HG02642 (cell line): ENCODE measurements at regions not wholly inside any gene's neighbourhood (a gene's known extent, or its start where the extent isn't known, plus 50 kb on each side); places are given as distances from the start of the nearest gene placed in this dataset.

Experiments used
- ATAC-seq: cut with Tn5 transposase; IDR thresholded peaks from one replicate; pipeline ENCODE4 v1.9.1; 2021; ENCODE audit warnings: mild to moderate bottlenecking; ENCODE audit not compliant: unreplicated experiment, poor library complexity

GRCh38 chr3:148420242-148420641, 277.5 kb upstream of the AGTR1 start:
- ATAC-seq = no peak

- ATAC-seq = no peak
Measured at GRCh38 chr3:148428862-148429605, 268.7 kb upstream of the AGTR1 start.

GRCh38 chr3:148433665-148434064, 264.0 kb upstream of the AGTR1 start:
- no peak for ATAC-seq

DNA sequence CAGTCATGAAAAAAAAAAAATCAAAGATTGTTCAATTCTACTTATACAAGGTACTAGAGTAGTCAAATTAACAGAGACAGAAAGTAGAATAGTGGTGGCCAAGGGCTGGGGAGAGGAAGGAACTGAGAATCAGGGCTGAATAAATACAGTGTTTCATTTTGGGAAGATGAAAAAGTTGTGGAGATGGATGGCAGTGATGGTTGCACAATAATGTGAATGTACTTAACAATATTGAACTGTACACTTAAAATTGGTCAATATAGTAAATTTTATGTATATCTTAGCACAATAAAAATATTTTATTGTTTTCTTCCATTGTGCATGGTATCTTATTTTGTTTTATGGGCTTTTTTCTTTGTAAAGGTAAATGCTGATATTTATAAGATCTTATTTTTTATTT, 262.2 kb upstream of the AGTR1 start:
- no peak for ATAC-seq

DNA sequence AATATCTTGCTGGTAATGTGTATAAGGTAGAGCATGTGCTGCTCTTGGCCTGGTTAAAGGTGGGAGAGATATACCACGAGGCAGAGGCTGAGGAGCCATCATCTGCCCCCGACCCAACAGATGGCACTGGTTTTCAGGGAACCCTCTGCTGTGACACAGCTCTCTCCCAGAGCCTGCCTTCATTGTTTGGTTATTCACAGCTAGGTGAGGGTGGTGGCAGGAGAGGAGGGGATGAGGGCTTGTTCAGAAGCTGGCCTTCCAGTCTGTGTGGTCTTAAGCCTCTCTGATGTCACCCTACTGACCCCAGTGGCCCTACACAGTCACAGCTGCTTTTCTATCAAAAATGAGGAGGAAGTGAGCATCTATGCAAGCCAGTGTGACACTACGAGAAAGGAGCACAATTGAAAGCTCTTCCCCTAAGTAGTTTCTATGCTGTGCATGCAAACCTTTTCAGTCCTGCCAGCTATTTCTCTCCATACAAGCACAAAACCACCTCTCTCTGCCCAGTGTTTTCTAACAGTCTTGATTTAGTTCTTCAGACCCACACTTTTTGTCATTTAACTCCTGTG, 258.4 kb upstream of the AGTR1 start:
- ATAC-seq = no peak

GRCh38 chr3:148441191-148441590, 256.5 kb upstream of the AGTR1 start:
- no peak for ATAC-seq

DNA sequence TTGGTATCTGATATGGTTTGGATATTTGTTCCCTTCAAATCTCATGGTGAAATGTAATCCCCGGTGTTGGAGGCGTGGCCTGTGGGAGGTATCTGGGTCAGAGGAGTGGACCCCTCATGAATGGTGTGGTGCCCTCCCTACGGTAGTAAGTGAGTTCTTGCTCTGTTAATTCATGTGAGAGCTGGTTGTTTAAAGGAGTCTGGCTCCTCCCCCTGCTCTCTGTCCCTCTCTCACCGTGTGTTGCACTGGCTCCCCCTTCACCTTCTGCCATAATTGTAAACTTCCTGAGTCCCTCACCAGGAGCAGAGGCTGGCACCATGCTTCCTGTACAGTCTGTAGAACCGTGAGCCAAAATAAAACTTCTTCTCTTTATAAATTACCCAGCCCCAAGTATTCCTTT, 246.9 kb upstream of the AGTR1 start:
- ATAC-seq = no peak

- ATAC-seq = no peak
Measured at GRCh38 chr3:148451969-148452368, 245.7 kb upstream of the AGTR1 start.

- no peak for ATAC-seq
Measured at GRCh38 chr3:148453781-148454191, 243.9 kb upstream of the AGTR1 start.

DNA sequence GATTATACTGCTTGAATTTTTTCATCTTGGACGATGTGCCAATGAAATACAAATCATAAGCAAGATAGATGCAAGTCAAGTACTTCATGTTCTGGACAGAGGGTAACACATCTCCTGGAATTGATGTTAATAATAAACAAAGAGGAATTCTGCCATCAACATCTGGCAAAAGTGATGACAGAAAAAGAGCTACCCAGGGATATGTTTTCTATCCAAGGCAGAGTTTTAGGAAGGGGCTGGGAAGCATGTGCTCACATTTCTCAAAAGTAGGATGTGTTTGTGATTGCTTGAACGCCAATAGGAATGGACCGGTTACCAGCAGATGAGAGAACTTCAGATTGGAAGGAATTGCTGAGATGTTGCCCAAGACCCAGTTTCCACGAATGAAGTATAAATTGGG, 242.6 kb upstream of the AGTR1 start:
- no peak for ATAC-seq

DNA sequence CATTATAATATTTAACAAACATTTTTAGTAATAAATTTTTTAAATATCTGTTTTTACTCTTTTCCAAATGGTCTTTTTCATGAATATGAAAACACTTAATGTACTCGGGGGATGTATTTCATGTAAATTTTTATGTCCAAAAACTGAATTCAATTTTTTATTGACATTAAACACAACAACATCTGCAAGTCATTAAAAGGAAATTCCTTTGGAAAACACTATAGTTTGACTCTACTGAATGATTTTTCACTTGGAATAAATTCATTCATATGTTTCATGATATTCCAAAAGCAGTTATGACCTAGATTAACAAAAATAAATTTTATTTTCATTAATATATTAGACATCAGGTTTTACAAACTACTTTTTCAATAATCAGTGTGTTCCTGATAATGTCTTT, 239.8 kb upstream of the AGTR1 start:
- no peak for ATAC-seq

DNA sequence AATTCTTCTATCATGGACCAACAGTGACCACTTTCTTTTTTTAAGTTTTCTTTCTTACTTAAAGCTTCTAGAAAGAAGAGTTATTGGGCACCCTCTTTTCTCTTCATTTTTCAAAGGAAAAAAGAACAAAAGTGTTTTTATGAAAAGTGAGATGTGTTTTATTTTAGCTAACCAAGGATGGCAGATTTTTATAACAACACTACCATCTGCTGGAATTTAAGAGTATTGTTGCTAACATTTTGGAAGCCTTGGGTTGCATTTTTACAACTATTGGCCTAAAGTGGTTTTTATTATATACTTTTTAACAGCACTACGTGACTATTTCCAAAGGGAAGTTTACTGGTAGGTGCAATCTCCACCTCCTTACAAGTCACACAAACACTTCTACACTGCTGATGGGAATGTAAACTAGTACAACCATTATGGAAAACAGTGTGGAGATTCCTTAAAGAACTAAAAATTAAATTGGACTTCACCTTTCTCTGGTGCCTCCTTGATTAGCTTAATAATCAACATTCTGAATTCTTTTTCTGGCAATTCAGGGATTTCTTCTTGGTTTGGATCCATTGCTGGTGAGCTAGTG, 237.7 kb upstream of the AGTR1 start:
- no peak for ATAC-seq

DNA sequence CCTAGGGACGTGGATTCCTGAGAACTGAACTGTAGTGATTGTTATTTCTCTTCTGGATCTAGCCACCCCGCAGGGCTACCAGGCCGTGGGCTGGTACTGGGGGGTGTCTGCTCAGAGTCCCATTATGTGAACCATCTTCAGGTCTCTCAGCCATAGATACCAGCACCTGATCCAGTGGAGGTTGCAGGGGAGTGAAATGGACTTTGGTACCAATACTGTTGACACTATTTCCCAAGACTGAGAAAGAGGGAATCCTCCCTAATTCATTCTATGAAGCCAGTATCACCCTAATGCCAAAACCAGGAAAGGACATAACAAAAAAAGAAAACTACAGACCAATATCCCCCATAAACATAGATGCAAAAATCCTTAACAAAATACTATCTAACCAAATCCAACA, 237.0 kb upstream of the AGTR1 start:
- ATAC-seq = no peak

- ATAC-seq = no peak
Measured at GRCh38 chr3:148464246-148464645, 233.5 kb upstream of the AGTR1 start.

DNA sequence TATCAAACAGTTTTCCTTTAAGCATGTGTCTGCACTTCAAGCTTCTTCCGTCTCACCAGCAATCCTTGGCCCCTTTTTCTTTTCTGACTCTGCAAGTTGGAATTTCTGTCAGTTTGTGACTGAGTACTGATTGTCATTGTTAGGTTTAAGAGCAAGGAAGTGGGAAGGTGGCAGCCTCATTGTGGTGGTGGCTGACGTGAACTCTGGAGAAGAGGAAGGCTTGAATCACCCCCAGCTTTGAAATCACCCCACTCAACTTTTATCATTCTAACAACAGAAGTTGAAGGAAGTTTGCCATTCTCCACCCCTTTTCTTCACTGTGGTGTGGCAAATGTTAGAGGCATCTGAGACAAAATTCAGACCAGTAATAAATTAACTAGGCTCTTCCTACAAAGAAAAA, 231.6 kb upstream of the AGTR1 start:
- ATAC-seq = no peak

- ATAC-seq = no peak
Measured at GRCh38 chr3:148466980-148467740, 230.5 kb upstream of the AGTR1 start.

- ATAC-seq = no peak
Measured at GRCh38 chr3:148477375-148477774, 220.3 kb upstream of the AGTR1 start.

DNA sequence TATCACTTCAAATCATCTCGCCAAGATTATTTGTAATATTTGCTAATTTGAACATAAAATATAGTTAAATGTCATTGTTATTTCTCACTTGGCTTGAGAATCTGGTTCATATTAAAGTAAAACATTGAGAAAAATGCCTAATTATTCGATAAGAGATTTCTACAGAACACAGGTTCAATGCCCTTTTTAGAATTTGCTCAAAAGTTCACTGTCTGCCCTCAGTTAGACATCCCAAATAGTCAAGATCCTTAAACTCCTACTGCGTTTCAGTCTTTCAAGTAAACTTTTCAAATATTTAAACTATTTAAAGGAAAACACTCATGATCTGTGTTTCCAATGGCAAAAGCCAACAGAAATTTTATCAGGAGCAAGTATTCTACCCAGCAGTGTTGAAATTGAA, 204.1 kb upstream of the AGTR1 start:
- ATAC-seq = no peak

- ATAC-seq = no peak
Measured at GRCh38 chr3:148494451-148494850, 203.3 kb upstream of the AGTR1 start.

DNA sequence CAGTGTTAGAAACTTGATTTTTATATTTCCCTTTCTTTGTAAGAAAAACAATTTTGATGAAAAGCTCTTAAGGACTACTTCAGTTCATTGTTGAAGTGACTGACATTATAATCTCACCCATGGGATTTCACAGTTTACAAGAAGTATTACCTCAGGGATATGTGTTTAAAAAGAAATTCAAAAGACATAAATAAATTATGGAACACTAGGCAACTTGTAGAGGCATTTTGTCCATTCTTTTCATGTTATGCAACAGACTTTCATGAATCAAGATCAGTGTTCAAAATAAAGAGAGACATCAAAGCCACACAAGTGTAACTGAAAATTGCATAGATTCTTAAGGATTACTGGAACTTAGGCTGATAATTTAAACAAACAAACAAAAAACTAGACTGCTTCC, 196.8 kb upstream of the AGTR1 start:
- ATAC-seq = no peak

DNA sequence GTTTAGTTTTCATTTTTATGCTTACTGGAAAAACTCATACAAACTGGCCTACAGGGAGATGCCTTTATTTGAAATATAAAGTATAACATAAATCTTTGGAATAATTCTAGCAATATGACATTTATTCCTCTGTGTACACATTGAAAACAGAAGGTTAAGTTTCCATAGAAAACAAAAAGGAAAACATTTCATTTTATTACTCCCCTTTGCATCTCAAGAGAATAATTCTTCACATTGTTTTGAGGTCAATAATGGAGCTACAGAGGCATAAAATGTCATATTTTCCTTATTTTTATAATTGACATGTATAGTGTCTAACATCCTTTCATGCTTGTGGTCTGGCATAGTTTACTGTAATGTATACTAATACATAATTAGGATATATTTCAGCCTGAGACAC, 187.6 kb upstream of the AGTR1 start:
- no peak for ATAC-seq
